Left renal cortex interstitium (tissue), 4 donors: ENCODE measurements at regions not wholly inside any gene's neighbourhood (a gene's known extent, or its start where the extent isn't known, plus 50 kb on each side); places are given as distances from the start of the nearest gene placed in this dataset.
A peak's percentile ranks its signal among the peaks of the same experiment; 100 is the strongest.

Experiments
- DNase-seq, 4 donors: peaks; one replicate each; pipeline ENCODE4 v3.0.0-alpha.2; 2013; ENCODE audit warnings: low read depth in 4 of 4, low spot score in 2 of 4, missing footprints in 1 of 4

- DNase-seq = peak in 1 of 4 donors; percentile 27
Observed at GRCh38 chr4:95674521-95674981, 125.8 kb upstream of the UNC5C start.

- DNase-seq = no peak
Observed at GRCh38 chr4:95672811-95673210, 124.0 kb upstream of the UNC5C start.

GRCh38 chr4:95660719-95661118 lies 111.9 kb upstream of the UNC5C start:
- DNase-seq = no peak

GRCh38 chr4:95651891-95652290 lies 103.1 kb upstream of the UNC5C start:
- DNase-seq = no peak

GRCh38 chr4:95644417-95644816 lies 95.6 kb upstream of the UNC5C start:
- DNase-seq = no peak

GRCh38 chr4:95643627-95644026 lies 94.9 kb upstream of the UNC5C start:
- DNase-seq = no peak

GRCh38 chr4:95641571-95641970 lies 92.8 kb upstream of the UNC5C start:
- no peak for DNase-seq

- no peak for DNase-seq
Observed at GRCh38 chr4:95640311-95640710, 91.5 kb upstream of the UNC5C start.

GRCh38 chr4:95638920-95639501 lies 90.2 kb upstream of the UNC5C start:
- DNase-seq = no peak

GRCh38 chr4:95637043-95637600 lies 88.3 kb upstream of the UNC5C start:
- DNase-seq = peak in 1 of 4 donors; percentile 13

GRCh38 chr4:95636061-95636460 lies 87.3 kb upstream of the UNC5C start:
- DNase-seq = no peak

- no peak for DNase-seq
Observed at GRCh38 chr4:95627709-95628108, 78.9 kb upstream of the UNC5C start.

- DNase-seq = no peak
Observed at GRCh38 chr4:95627024-95627605, 78.3 kb upstream of the UNC5C start.

- DNase-seq = no peak
Observed at GRCh38 chr4:95625020-95625419, 76.2 kb upstream of the UNC5C start.

GRCh38 chr4:95619525-95620443 lies 71.0 kb upstream of the UNC5C start:
- no peak for DNase-seq

GRCh38 chr4:95614684-95615205 lies 66.0 kb upstream of the UNC5C start:
- DNase-seq = no peak

GRCh38 chr4:95610061-95610569 lies 61.3 kb upstream of the UNC5C start:
- no peak for DNase-seq

GRCh38 chr4:95606739-95607138 lies 58.0 kb upstream of the UNC5C start:
- no peak for DNase-seq

- DNase-seq = no peak
Observed at GRCh38 chr4:95603393-95603792, 54.6 kb upstream of the UNC5C start.

GRCh38 chr4:95602872-95603271 lies 54.1 kb upstream of the UNC5C start:
- DNase-seq = no peak

GRCh38 chr4:95601356-95601755 lies 52.6 kb upstream of the UNC5C start:
- DNase-seq = no peak
